A673 (cell line): ENCODE measurements at regions not wholly inside any gene's neighbourhood (a gene's known extent, or its start where the extent isn't known, plus 50 kb on each side); places are given as distances from the start of the nearest gene placed in this dataset.

Source experiments
- EZH2 ChIP-seq: fragments of 200-600 bp; sonication (generic); IDR thresholded peaks from 2 replicates; pipeline ENCODE4 v1.6.1; 2017; ENCODE audit warnings: borderline replicate concordance, low read depth, mild to moderate bottlenecking, mixed read lengths, antibody characterized with exemption, low read length; ENCODE audit not compliant: poor library complexity, severe bottlenecking
- TF ChIP-seq, protein P1 (sequence below): fragments of 300-800, 200-600 bp; sonication (generic); conservative IDR thresholded peaks from 2 replicates; pipeline ENCODE4 v1.5.1; 2017; ENCODE audit warnings: low read depth, mild to moderate bottlenecking, antibody characterized with exemption, low read length, moderate library complexity, mixed read lengths

GRCh38 chr2:2887772-2888387 lies 489.7 kb downstream of the EIPR1 start:
- TF ChIP-seq, protein P1, sequence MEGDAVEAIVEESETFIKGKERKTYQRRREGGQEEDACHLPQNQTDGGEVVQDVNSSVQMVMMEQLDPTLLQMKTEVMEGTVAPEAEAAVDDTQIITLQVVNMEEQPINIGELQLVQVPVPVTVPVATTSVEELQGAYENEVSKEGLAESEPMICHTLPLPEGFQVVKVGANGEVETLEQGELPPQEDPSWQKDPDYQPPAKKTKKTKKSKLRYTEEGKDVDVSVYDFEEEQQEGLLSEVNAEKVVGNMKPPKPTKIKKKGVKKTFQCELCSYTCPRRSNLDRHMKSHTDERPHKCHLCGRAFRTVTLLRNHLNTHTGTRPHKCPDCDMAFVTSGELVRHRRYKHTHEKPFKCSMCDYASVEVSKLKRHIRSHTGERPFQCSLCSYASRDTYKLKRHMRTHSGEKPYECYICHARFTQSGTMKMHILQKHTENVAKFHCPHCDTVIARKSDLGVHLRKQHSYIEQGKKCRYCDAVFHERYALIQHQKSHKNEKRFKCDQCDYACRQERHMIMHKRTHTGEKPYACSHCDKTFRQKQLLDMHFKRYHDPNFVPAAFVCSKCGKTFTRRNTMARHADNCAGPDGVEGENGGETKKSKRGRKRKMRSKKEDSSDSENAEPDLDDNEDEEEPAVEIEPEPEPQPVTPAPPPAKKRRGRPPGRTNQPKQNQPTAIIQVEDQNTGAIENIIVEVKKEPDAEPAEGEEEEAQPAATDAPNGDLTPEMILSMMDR, result no peak
- no peak for TF ChIP-seq EZH2
